ENCODE measurements at regions not wholly inside any gene's neighbourhood (a gene's known extent, or its start where the extent isn't known, plus 50 kb on each side); places are given as distances from the start of the nearest gene placed in this dataset.

DNA sequence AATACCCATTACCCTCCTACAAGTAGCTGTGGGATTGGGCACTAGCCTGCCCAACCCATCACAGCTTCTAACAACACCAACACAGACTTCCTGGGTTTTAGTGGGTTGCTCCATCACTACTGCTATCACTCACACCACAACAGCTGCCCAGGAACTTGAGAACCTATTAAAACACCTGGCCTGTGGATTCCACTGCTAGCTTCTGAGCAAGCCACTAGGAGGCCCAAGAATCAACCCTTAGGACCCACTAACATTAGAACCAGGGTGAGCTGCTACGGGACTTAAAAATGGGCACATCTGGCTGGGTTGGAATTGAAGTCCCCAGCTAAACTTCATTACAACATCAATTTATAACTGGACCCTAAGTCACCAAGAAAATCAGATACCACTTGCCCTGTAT is 113.2 kb upstream of the TP63 start:
- CTCF ChIA-PET = no interaction called here
- H3K36me3 ChIP-seq (ENCODE audit: control insufficient read depth, insufficient read depth, low read length) = no peaks in the 10 kb centered on the region
- no peak overlapping the region for H3K14ac ChIP-seq (replicated peaks; ENCODE audit: low read depth, low read length)
- POLR2A ChIA-PET (ENCODE audit: unreplicated experiment) = no interaction called here
- H3K56ac ChIP-seq (ENCODE audit: extremely low read depth, insufficient read depth, low read length) = no peak overlapping the region
- H3K27me3 ChIP-seq (ENCODE audit: control insufficient read depth, insufficient read depth, low read length) = no peaks in the 10 kb centered on the region
- WGBS, 2 experiments (ENCODE audit: extremely low coverage in 2 of 2, insufficient read length in 1 of 2) = no CpG with 5 or more reads among the region's 1 CpG
- no peak overlapping the region for H2BK5ac ChIP-seq (ENCODE audit: low read depth, low read length, poor library complexity, severe bottlenecking)
- no peak overlapping the region for H2AK9ac ChIP-seq (replicated peaks; ENCODE audit: low read depth, low read length, poor library complexity)
- H3K4ac ChIP-seq (ENCODE audit: low read depth, low read length) = no peak overlapping the region
- no peaks in the 10 kb centered on the region for H3K9me1 ChIP-seq (ENCODE audit: insufficient read depth, low read length)
- DNase-seq = no peak
- BruUV-seq (replicated peaks) = no TSS peak
- no peak overlapping the region for H3K23ac ChIP-seq (ENCODE audit: low read depth, low read length)
- no peak overlapping the region for H2AFZ ChIP-seq (replicated peaks; ENCODE audit: low read length, poor library complexity)
- H3K4me2 ChIP-seq (ENCODE audit: low read depth, low read length) = no peak overlapping the region
- H4K91ac ChIP-seq (ENCODE audit: insufficient read depth, low read depth, low read length) = no peak overlapping the region
- H2AK5ac ChIP-seq (ENCODE audit: low read depth, low read length) = no peak overlapping the region
- H2BK15ac ChIP-seq (ENCODE audit: low read depth, low read length) = no peak overlapping the region
- no peak overlapping the region for H2BK120ac ChIP-seq (ENCODE audit: low read depth, low read length)
- dilution Hi-C loops (cut with HindIII; ENCODE audit: low sequenced_read_pairs, unreplicated experiment) = no loop called here
- no peaks in the 10 kb centered on the region for H3K4me1 ChIP-seq (ENCODE audit: control insufficient read depth, insufficient read depth, low read length)
- H3K18ac ChIP-seq (ENCODE audit: low read depth, low read length) = no peak overlapping the region
- no peaks in the 10 kb centered on the region for H3K9me3 ChIP-seq (ENCODE audit: control insufficient read depth, insufficient read depth, low read length)
- no peak overlapping the region for H3K4me3 ChIP-seq (ENCODE audit: insufficient read depth, low read depth, low read length)
- no peak overlapping the region for H4K5ac ChIP-seq (ENCODE audit: low read depth, low read length)
- no peak for ATAC-seq (ENCODE audit: low read depth)
- intact Hi-C loops (cut with micrococcal nuclease) = no loop called here
- H2BK20ac ChIP-seq (ENCODE audit: low read depth, low read length) = no peak overlapping the region
- H4K20me1 ChIP-seq (ENCODE audit: insufficient read depth, low read length) = no peaks in the 10 kb centered on the region
- H3K9ac ChIP-seq (ENCODE audit: low read depth, low read length) = no peak overlapping the region
- H4K8ac ChIP-seq (ENCODE audit: low read depth in 2 of 2, low read length in 2 of 2) = no peak overlapping the region
- no peak overlapping the region for H3K27ac ChIP-seq (ENCODE audit: insufficient read depth, low read length)
- no peaks in the 10 kb centered on the region for H3K79me1 ChIP-seq (ENCODE audit: low read depth in 1 of 2, low read length in 2 of 2)
- in situ Hi-C loops (cut with MboI; ENCODE audit: low sequenced_read_pairs) = no loop called here
- no peak for TF ChIP-seq NFE2L2 (IDR thresholded peaks at IDR 0.05; ENCODE audit: low read depth, low read length)
- TF ChIP-seq, protein P1, sequence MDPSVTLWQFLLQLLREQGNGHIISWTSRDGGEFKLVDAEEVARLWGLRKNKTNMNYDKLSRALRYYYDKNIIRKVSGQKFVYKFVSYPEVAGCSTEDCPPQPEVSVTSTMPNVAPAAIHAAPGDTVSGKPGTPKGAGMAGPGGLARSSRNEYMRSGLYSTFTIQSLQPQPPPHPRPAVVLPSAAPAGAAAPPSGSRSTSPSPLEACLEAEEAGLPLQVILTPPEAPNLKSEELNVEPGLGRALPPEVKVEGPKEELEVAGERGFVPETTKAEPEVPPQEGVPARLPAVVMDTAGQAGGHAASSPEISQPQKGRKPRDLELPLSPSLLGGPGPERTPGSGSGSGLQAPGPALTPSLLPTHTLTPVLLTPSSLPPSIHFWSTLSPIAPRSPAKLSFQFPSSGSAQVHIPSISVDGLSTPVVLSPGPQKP (IDR thresholded peaks at IDR 0.05; ENCODE audit: borderline replicate concordance, low read depth, low read length) = no peak
- TF ChIP-seq SMC3 (IDR thresholded peaks at IDR 0.05; ENCODE audit: low read depth, low read length) = no peak
